Activated CD4-positive, alpha-beta T cell treated with anti-CD3 and anti-CD28 coated beads for 24 hours (primary cell): ENCODE measurements at regions not wholly inside any gene's neighbourhood (a gene's known extent, or its start where the extent isn't known, plus 50 kb on each side); places are given as distances from the start of the nearest gene placed in this dataset.

Experiments used
- DNase-seq, 2 donors: peaks; one replicate each; pipeline ENCODE4 v3.0.0-alpha.2; 2020; ENCODE audit warnings: low read depth in 2 of 2

GRCh38 chr11:129266536-129266935 is 74.4 kb upstream of the ARHGAP32 start:
- DNase-seq, result no peak

DNA sequence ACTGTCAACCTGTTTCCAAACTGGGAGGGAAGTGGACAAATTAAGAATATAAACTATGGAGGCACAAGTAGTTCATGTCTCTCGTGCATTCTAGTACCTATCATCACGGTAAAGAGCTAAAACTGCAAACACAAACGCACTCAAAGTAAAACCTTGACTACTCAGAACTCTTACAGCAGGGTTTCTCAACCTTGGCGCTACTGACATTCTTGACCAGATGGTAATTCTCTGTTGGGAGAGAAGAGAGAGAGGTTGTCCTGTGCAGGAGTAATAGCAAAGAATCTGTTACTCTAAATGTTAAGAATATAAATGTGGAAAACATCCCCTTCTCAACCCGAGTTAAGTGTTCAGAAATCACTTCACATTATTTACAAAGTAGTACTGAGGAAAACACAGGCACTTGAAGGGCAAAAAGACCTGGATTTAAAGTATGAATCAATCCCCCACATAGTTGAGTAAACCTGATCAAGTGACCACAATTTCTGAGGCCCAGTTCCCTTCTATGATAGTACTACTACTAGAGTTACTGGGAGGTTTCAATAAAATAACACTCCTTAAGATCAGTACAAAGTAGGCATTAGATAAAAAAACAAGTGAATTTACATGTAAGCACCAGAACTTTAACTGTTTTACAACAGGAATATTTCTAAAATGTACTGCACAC is 73.1 kb upstream of the ARHGAP32 start:
- no peak for DNase-seq

- DNase-seq, result no peak
Observed at GRCh38 chr11:129264114-129264513, 72.0 kb upstream of the ARHGAP32 start.

GRCh38 chr11:129260750-129261149 is 68.6 kb upstream of the ARHGAP32 start:
- DNase-seq, result no peak

- no peak for DNase-seq
Observed at GRCh38 chr11:129259931-129260348, 67.8 kb upstream of the ARHGAP32 start.

GRCh38 chr11:129258205-129258604 is 66.1 kb upstream of the ARHGAP32 start:
- no peak for DNase-seq

DNA sequence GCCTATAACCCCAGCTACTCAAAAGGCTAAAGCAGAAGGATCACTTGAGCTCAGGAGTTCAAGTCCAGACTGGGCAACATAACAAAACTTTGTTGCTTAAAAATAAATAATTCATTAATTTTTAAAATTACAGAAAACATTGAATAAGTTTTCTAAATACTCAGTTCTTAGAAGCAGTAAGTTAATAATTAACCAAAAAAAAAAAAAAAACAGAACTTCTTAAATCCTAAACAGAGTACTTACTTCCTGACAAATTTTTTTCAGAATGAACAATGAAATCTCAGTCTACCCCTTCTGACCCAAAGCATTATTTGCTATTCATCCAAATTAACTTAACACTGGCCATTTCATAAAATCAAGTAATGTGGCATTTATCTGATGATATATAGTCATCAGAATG is 65.4 kb upstream of the ARHGAP32 start:
- DNase-seq, result no peak

DNA sequence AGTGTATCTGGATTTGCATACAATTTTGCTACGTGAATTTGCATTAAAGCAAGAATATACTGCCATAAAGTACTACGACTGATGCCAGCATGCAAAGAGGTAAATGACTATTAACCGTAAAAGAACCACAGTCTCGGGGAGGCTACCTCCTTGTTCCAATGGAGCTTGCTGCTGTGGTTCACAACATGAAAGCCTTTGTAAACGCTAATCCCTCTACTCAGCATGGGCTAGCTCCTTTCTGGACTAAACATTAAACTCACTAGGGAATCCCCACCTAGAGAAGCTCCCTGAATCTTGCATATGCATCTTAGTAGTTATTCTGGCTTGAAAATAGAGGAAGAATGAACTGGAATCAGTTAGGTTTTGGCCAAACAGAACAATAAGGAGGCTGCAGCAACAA is 60.5 kb upstream of the ARHGAP32 start:
- no peak for DNase-seq

- no peak for DNase-seq
Observed at GRCh38 chr11:129251067-129251466, 58.9 kb upstream of the ARHGAP32 start.

DNA sequence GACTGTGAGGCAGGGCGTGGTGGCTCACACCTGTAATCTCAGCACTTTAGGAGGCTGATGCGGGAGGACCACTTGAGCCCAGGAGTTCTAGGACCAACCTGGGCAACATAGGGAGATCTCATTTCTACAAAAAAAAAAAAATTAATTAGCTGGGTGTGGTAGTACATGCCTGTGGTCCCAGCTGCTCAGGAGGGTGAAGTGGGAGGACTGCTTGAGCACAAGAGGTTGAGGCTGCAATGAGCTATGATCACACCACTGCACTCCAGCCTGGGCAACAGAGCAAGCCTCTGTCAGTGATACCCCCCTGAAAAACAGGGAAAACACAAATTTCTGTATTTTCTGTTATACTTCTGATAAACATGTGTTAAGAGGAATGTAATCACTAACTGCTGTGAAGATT is 57.8 kb upstream of the ARHGAP32 start:
- DNase-seq, result no peak

- no peak for DNase-seq
Observed at GRCh38 chr11:129249351-129249750, 57.2 kb upstream of the ARHGAP32 start.

GRCh38 chr11:129248618-129249017 is 56.5 kb upstream of the ARHGAP32 start:
- DNase-seq, result no peak

- DNase-seq, result no peak
Observed at GRCh38 chr11:129247135-129247534, 55.0 kb upstream of the ARHGAP32 start.

- no peak for DNase-seq
Observed at GRCh38 chr11:129242855-129243254, 50.7 kb upstream of the ARHGAP32 start.
